Activated gamma-delta T cell treated with anti-CD3 and anti-CD28 coated beads, Interleukin-2, amount 50 U/mL, for 16 hours (primary cell): ENCODE measurements at regions not wholly inside any gene's neighbourhood (a gene's known extent, or its start where the extent isn't known, plus 50 kb on each side); places are given as distances from the start of the nearest gene placed in this dataset.
"Not testable (repeated sequence)": the region's sequence is repeated elsewhere in the genome, so short reads cannot be mapped to it uniquely, and the experiment has no call there.

ENCODE experiments used
- DNase-seq: peaks from one replicate; pipeline ENCODE4 v3.0.0-alpha.2; 2020; ENCODE audit warnings: low read depth

DNA sequence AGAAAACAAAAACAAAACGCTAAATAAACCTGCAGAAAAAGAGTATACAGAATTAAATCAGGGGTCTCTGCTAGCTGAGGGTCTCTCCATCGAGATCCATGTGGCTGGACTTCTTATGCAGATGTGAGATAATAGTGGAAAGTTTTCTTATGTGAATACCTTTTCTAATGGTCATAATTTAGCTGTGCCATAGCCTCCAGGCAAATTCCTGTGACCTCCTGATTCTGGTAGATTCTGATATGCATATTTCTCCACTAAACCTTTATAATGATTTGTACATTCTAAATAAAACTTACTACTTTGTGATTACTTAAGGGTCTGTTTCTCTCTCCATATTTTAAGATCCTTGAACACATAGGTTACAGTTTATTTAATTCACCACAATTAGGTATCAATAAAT, 1002.6 kb downstream of the GALC start:
- DNase-seq = no peak

DNA sequence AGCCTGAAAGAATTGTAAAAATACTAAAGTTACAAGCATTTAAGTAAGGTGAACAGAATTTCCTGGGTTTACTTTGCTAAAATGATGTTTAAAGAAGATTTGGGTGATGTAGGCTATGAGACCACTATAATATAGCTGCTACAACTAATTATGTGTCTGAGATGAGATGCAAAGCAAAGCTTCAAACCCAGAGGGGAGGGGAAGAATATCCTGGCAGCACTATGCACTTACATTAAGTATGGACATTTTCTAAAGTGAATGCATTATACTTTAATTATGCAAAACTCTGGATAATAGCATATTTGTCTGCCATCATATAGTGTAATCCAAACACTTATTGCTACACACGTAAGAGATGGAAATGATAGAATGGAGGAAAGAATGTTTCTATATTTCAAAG, 1003.7 kb downstream of the GALC start:
- no peak for DNase-seq

DNA sequence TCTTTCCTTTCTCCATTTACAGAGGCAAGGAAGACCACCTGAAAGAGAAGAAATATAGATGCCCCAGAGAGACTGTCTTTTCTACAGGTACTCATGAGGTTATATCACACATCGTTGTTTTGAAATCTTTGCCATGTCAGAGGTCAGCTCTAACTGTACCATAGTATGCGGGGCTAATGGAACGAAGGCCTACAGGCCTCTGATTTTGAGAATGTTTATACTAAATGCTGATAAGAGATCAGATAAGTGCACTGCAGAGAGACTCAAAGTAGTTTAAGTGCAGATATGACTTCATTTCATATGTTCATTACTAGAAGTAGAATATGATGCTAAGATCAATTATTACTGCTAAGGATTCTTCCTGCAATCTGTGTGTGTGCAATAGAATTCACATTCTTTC, 1005.0 kb downstream of the GALC start:
- DNase-seq = no peak

DNA sequence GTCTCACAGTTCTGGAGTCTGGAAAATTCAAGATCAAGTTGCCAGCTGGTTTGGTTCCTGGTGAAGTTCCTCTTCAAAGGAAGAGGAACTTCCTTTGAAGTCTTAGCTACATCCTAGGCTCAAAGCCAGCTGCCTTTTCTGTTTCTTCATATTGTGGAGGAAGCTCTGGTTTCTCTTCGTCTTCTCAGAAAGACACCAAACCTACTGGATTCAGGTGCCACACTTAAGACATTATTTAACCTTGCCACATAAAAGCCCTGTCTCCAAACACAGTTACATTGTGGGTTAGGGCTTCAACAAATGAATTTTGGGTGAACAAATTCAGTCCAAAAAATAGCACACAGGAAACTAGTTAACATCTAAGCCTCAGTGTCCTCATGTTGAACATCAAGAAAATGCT, 1019.8 kb downstream of the GALC start:
- DNase-seq = no peak

DNA sequence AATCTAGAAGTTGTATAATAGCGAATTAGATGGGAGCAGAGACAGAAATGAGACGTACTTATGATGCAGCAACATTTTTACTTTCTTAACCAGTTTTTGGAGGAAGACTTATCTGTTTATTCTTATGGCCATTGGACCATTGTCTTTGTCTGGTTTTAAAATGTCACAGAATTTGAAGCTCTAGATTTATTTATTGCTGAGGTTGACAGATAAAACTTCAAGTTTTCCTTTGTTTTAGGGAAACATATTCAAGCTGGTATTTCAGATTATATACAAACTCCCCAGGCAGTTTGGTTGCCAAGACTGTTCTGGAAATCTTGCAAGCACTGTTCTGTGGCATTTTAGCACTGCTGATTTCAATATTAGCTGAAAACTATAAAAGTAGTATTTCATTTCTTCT, 1021.7 kb downstream of the GALC start:
- no peak for DNase-seq

DNA sequence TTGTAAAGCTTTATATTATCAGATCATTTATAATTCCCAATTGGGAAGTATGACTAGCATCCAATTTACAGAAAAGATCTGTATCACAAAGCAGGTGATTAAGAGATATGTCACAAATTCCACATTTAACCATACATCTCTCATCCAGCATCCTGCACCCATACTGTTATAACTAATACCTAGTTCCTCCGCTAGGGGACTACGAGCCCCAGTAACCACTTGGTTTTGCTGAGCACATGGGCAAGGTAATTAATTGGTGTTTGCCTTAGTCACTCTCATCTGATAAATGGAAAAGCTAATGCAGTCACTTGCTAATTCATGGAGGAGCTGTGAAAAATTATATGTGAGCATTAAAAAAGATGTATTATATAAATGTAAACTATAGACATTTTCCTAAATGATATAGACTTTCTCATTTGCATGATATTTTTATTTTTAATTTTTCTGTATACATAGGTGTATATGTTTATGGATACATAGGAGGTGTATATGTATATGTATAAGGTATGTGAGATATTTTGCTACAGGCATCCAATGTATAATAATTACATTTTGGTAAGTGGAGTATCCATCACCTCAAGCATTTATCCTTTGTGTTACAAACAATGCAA, 1031.8 kb downstream of the GALC start:
- no peak for DNase-seq

DNA sequence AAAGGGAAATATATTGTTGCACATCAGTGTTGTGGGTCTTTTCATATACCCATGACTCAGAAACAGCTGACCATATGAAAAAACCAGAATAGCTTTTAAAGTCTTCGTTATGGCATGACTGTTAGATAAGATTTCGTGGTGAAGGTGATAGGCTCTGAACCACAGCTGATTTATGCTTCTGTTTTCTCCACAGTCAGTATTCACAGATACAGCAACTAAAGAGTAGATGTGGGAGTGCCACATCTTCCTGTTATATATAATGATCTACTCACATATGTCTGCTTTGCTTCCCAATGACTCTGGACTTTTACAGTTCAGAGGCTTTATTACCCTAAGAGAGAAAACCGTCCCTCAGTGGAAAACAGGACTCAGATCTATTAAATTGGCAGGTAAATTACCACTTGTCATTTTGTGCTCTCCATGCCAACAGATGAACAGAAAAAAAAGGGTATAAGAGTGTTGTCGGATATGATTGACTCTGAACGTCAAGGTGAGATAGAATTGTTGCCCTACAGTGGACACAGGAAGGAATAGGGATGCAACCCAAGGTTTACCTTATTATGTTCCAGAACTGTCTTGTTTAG, 1037.1 kb downstream of the GALC start:
- DNase-seq = no peak

DNA sequence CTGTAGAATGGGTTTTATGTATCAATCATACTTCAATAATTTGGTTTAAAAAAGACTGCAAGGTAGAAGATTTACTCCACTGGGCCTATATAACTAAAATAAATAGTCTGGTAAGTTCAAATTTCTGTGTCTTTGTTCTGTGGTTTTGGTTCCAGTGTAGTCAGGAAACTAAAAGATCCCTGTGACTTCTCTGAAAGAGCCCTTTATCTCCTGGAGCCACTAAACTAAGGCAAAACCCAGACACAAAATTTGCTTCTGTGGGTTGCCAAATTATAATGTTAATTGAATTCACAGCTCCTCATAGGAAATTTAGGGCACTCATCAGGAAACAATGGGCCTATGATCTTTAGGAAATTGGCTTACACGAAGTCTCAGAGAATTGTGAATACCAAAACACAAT, 1038.4 kb downstream of the GALC start:
- DNase-seq = no peak

DNA sequence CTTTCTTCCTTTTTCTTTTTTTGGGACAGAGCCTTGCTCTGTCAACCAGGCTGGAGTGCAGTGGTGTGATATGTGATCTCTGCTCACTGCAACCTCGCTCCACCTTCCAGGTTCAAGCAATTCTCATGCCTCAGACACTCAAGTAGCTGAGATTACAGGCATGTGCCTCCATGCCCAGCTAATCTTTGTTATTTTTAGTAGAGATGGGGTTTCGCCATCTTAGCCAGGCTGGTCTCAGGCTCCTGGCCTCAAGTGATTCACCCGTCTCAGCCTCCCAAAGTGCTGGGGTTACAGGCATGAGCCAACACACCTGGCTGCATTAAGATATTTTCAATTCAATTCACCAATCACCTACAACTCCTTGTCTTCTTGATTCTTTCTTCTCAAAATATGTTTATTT, 1046.5 kb downstream of the GALC start:
- no peak for DNase-seq

DNA sequence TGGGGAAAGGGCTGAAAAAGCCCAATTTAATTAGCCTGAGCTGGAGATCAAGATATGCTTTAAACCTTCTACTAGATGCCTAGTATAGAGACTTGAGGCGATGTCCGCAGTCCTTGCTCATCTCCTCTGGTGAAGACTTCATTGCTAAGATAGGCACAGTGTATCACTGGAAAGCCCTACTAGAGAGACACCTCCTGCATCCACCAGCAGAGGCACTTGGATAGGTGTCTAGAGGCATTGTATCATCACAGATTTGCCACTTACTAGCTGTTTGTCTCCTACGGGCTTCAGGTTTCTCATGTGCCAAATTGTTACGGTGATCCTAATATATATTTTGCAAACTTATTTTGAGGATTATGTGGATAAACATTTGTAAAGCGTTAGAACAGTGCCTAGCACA, 1048.5 kb downstream of the GALC start:
- no peak for DNase-seq

DNA sequence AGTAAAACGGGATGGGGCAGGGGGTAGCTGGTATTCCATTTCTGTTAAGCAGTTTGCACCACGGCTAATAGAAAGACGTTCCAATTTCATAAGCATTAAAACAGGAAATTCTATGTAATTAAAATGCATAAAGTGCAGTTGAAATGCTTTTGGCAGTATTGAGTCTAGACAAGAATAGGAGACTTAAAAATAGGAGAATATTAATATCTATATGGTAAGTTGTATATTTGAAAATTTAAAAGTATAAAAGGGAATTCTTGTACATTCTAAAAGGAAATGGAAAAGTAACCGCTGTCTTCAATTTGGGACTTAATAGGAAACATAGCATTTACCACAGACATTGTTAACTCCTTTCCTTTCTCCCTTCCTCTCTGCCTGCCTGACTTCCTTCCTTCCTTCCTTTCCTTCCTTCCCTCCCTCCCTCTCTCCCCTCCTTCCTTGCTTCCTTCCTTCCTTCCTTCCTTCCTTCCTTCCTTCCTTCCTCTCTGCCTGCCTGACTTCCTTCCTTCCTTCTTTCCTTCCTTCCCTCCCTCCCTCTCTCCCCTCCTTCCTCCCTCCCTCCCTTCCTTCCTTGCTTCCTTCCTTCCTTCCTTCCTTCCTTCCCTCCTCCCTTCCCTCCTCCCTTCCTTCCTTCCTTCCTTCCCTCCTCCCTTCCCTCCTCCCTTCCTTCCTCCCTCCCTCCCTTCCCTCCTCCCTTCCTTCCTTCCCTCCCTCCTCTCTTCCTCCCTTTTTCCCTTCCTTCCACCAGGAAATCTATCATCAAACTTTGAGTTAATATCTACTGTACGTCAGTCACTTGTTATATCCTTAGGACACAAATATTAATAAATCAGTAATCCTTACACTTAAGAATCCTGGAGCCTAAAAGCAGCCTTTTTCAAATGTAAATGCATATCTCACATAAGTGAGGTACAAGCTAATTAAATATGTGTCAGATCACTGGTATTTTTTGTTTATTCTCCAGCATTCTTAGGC, 1049.3 kb downstream of the GALC start:
- no peak for DNase-seq

DNA sequence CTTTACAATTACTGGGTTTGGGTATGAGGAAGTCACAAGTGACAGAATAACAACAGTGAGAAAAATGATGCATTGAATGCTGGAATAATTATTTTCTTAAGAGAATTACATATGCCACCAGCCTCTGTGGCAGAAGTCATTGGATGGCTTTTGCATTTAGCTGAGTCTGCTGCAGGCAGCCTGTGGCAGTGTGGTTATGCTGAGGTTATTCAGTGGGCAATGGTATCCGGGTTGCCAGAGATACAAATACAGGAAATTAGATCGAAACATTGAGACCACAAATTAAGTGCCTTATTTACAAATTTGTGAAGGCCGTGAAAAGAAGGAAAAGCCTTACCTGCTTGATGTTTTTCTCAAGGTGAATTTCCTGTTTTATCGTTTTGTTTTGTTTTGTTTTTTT, 1050.0 kb downstream of the GALC start:
- no peak for DNase-seq

DNA sequence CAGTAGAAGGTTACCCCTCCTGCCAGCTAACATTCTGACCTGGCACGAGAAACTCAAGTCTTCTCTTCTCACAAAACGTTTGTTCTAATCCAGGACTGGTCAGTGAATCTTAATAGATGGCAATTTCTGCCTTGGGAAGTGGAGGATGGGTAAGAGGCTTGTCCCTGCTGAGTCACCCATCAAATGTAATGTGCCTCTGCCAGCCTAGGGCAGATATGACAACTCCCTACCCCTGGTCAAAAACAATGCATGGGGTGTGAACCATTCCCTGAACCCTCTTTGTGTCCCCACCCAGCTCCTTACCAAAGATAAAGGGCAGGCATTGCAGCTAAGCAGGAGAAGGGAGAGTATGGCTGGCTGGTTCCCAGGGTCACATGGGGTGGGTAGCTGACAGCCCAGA, 1052.9 kb downstream of the GALC start:
- DNase-seq = no peak

DNA sequence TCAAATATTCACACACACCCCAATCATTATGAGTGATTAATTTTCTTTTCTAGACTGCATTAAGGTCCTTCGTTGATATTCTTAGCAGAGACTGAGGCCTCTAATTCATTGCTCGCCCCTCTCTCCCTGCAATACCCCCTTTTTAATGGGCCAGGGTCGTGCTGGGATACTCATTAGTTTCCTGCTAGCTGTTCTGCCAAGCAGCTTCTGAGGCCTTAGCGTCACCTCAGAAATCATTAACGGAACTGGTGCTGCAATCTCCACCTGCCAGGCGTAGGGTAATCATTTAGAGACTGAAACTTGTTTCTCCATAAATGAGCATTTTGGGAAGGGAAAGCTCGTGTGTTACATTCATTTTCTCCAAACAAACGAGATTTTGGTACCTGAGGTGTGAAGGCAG, 1054.7 kb downstream of the GALC start:
- DNase-seq = no peak

DNA sequence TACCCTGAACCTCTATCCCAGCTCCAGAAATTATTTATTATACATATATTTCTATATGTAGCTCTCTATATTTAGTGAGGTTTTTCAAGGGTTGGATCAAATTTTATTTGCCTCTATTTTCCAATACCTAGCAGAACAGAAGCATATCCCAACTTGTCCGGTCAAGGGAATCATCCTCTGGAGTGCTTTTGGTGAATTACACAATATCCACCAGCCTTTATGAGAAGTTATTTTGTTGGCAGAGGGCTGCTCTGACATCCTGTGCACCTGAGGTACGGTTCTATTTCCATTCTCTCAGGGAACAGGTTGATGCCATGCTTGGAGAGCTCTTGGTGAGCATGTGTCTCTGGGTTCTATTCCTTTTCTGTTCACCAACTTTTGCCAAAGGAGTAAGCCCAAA, 1056.4 kb downstream of the GALC start:
- no peak for DNase-seq

DNA sequence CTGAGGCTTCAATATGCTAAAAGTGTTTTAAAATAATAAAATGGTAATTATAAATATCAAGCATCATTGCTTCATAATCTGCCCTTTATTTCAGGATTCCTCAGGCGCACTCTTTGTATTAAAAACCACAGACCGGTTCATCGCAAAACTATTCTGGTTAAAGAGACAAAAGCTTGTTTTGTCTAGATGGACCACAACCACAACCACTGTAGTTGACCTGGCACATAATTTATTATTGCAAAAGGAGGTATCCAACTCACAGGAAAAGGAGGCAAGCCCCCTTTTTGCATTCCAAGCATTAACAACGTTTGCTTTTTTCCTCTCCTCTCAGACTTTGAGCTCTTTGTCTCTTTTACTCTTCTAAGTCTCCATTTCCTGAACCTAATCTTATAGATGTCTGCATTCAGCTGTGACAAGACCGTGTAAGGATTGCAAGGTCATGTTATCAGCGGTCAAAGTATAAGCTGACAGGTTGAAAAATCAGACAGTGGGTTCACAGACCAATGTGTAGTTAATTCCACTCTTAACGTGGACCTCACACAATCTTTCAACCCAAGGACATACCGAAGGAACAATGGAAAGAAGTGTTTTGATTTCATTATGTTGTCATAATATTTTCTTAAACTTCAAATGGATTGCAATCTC, 1057.6 kb downstream of the GALC start:
- DNase-seq = no peak

DNA sequence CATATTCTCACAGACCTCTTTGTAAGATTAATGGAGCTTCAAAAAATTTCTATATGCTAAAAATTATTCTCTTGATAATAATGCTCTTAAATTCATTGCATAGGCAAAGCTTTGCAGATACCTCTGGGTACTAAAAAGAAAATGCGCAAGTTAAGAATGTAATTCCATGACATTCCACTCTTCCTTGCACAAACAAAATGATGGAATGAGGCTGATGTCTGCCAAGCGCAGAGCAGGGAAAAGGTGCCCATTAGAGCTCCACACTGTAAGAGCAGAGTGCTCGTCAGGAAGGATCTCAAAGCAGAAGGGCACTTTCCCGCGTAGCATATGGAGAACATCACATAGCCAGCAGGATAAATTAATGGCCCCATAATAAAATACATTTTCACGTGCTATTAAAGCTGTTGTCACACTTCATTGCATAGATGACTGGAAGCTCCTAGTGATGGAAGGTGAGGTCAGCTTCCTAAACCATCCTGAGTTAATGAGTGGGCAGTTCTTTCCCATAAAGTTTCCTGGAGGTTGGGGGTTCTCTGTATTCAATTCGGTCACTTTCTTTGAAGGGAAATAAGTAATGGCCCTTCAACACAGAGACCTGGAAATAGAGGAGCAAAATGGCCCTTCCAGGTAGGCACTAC, 1058.9 kb downstream of the GALC start:
- no peak for DNase-seq

DNA sequence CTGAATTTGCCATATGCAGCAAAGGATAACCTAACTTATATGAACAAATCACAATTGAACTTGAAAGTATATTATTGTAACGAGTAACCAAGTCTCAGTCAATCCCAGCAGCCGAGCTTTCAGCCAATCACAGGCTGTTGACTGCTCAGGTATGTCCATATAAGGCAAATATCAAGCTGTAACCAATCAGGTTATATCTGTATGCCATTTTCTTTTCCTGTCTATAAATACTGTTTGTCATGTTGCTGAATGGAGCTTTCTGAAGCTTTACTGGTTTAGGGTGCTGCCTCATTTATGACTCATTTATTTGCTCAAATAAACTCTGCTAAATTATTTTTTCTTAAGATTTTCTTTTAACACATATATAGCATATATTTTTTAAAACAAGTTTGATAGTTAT, 1059.5 kb downstream of the GALC start:
- no peak for DNase-seq

DNA sequence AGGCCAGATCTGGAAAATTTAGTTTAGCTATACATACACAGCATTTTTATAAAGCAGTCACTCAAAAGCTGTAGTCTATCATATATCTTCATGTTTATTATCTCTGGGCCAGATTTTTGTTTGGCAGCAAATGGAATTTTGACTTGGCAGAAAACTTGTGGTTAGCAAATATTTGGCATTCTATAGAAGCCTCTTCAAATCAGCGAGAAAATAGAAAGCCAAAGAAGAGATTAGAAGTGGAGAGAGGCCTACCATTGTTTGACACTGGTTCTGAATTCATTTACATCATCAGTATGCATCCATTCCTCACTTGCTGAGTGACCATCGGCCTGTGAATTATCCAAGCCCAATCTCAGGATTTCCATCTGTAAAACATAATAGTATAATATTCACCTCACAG, 1077.6 kb downstream of the GALC start:
- no peak for DNase-seq

DNA sequence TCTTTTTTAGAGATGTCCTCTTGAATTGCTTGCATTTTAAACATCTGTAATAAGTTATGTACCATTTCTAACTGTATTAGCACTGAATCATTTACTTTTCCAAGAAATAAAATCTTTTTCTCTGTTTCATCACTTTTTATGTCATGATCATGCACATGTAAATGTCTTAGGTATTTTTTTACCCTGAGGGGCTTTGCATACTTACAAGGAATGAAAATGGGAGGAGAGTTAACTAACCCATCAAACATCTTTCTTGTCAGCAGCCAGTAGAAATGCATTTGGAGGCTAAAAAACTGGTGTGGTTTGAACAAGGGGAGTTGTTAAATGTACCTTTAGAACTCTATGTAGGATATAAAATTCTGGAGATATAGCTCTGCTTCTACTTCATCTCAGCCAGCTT, 1080.3 kb downstream of the GALC start:
- no peak for DNase-seq

DNA sequence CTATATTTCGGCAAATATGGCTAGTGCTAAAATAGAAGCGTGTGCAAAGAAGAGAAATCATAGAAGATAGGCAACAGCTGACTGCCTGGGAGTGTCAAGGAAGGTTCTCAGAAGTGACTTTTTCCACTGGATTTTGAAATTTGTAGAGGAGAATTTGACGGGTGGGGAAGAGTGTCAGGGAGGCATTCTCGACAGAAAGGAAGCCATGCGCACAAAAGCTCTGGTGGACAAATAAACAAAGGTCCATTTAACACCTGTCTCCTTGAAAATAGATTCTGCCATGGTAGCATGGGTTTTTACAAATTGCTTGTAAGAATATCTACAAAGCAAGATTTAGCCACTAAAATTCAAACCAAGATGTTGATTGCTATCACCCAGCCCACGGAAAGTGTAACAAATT, 1081.5 kb downstream of the GALC start:
- DNase-seq = no peak

DNA sequence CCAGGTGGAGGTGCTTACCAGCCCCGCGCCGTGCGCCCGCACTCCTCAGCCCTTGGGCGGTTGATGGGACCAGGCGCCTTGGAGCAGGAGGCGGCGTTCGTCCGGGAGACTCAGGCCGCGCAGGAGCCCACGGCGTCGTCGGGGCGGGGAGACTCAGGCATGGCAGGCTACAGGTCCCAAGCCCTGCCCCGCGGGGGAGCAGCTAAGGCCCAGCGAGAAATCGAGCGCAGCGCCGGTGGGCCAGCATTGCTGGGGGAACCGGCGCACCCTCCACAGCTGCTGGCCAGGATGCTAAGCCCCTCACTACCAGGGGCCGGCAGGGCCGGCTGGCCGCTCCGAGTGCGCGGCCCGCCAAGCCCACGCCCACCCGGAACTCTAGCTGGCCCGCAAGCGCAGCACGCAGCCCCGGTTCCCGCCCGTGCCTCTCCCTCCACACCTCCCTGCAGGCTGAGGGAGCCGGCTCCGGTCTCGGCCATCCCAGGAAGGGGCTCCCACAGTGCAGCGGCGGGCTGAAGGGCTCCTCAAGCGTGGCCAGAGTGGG, 1087.5 kb downstream of the GALC start:
- DNase-seq = not testable (repeated sequence)
